GM12864 (cell line): ENCODE measurements at regions not wholly inside any gene's neighbourhood (a gene's known extent, or its start where the extent isn't known, plus 50 kb on each side); places are given as distances from the start of the nearest gene placed in this dataset.

Experiments
- DNase-seq: peaks from one replicate; pipeline ENCODE4 v3.0.0-alpha.2; 2011; ENCODE audit warnings: low read depth
- H3K4me3 ChIP-seq: 2 replicates; pipeline ENCODE4 v1.5.1; 2011; ENCODE audit warnings: mild to moderate bottlenecking, low read depth, low read length, control low read depth
- TF ChIP-seq, protein P1 (sequence below): IDR thresholded peaks from 2 replicates; pipeline ENCODE4 v1.5.1; 2011; ENCODE audit warnings: low read depth, mild to moderate bottlenecking, moderate library complexity, low read length, control low read depth, inconsistent platforms; ENCODE audit errors: missing control alignments

DNA sequence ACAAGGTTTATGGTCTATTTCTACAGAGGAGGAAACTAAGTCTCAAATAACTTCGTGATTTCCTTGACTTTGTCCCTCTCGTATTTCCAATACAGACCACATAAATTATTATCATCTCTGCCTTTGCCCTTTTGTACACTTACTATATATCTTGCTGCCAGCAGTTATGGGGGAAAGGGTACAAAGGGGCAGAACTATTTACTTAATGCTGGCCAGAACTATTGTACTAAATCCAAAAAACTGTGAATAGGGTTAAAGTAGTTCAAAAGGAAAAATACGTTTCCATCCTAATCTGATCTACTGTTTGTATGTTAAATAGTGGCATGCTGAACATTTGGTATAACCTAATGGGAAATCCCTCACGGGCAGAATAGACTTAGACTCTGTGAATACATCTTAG is 537.3 kb upstream of the SEMA6D start:
- TF ChIP-seq, protein P1, sequence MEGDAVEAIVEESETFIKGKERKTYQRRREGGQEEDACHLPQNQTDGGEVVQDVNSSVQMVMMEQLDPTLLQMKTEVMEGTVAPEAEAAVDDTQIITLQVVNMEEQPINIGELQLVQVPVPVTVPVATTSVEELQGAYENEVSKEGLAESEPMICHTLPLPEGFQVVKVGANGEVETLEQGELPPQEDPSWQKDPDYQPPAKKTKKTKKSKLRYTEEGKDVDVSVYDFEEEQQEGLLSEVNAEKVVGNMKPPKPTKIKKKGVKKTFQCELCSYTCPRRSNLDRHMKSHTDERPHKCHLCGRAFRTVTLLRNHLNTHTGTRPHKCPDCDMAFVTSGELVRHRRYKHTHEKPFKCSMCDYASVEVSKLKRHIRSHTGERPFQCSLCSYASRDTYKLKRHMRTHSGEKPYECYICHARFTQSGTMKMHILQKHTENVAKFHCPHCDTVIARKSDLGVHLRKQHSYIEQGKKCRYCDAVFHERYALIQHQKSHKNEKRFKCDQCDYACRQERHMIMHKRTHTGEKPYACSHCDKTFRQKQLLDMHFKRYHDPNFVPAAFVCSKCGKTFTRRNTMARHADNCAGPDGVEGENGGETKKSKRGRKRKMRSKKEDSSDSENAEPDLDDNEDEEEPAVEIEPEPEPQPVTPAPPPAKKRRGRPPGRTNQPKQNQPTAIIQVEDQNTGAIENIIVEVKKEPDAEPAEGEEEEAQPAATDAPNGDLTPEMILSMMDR = no peak
- H3K4me3 ChIP-seq = no peak overlapping the region
- no peak for DNase-seq

DNA sequence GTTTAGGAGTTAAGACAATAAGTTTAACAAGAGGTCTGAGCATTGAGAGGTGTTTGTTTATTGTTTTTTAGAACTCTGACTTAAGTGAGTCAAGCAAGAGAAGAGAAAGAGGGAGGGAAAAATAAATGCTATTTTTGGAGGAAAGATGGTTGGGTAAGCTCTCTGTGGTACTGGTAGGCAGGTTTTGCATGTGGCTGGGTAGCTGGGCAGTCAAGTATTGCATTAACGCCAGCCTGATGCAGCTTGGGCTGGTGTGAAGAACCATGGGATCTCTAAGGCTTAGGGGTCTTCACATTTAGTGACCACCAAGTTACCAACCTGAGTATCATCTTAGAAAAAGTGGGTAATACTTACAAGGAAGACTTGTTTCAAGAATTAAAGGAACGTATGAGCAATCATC is 534.5 kb upstream of the SEMA6D start:
- no peak overlapping the region for H3K4me3 ChIP-seq
- TF ChIP-seq, protein P1 = no peak
- no peak for DNase-seq

DNA sequence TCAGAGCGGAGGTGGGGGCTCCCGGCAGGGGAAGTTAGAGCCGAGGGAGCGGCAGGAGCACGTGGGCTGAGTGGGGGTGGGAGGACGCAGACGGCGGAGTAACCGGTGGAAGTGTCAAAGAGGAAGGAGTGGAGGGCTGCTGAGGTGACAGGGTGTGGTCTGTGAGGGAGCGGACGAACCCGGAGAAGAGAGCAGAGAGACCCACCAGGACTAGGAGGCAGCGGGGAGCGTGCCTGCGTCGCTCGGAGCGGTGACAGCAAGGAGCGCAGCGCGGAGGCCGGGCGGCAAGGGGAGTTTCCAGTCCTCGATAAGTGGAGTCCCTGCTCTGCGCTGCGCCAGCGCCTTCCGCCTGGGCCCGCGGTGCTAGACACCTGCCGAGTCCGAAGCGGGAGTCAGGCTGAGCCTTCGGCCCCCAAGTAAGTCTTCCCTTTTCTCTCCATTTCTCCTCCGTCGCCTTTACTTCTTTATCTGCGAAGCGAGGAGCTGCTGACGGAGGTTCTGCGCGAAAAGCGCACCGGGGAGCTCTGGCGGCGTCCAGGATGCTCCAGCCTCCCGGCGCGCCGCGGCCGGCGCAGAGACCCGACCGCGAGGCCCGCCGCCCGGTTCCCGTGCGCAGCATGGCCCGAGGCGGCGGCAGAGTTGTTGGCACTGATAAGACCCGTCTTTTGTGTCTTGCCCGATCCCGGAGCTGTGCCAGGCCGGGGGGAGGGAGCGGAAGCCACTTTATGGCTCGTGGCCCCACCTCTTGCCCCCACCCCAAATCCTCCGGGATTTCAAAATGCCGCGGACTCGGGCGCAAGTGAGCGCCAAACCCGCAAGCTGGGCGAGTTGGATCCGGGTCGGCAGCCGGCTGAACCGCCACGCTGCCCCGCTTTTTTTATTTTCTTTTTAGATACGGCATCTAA is 533.0 kb upstream of the SEMA6D start:
- DNase-seq = no peak
- TF ChIP-seq, protein P1 = no peak
- H3K4me3 ChIP-seq = no peak overlapping the region; the same call in 1 of the 2 replicates

DNA sequence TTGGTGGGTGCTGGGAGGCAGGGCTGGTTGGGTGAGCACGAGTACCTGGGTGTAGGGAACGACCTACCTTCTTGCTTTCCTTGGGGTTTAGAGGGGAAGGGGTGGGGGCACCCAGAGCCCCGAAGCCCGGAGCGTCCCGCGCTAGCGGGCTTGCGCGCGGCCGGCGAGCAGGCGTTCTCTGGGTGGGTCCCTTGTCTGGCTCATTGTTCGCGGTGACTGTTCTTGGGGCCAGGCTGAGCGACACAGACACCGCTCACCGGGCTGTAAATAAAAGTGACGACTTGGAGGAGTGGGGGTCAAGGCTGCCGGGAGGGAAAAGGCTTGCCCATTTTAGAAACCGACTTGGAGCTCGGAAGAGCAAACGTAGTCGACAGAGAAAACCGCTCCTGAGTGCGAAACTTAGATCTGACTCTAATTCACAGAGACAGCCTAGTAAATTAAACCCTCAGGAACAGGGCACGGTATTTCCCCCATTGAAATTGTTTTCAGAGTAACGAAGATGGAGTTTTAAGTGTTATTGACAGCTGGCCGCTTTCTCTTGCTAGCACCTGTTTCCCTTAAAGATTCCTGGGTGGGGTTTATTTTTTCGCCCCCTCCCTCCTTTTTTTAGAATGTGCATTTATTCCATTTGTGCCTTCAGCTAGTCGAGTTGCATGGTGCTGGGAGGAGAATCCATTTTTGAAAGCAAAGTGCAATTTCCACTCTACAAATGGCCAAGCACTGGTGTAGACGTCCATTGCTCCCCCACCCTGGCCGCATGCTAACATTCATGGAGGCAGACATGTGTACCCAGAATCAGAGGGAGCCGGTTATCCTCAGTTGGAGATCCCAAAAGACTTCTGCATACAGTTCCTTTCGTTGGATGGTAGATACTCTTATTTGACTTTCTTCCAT is 532.1 kb upstream of the SEMA6D start:
- H3K4me3 ChIP-seq = no peak overlapping the region; the same call in 1 of the 2 replicates
- TF ChIP-seq, protein P1 = no peak
- DNase-seq = no peak

DNA sequence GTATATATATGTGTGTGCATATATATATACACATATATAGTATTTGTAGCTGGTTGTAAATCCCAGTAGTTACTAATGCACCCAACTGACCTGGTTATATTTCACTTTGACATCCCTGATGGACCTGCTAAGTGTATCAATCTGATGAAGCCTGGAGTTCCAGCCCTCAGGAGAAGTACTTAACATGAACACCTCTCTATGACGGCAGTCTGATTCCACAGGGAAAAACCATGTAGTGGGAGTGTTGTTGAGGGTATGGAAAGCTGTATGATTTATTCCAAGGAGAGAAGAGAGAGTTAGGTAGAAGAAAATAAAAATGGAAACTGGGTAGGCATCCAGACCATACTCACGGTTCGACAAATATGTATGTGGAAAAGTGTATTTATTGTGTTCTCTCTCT is 531.2 kb upstream of the SEMA6D start:
- no peak overlapping the region for H3K4me3 ChIP-seq
- TF ChIP-seq, protein P1 = no peak
- no peak for DNase-seq

DNA sequence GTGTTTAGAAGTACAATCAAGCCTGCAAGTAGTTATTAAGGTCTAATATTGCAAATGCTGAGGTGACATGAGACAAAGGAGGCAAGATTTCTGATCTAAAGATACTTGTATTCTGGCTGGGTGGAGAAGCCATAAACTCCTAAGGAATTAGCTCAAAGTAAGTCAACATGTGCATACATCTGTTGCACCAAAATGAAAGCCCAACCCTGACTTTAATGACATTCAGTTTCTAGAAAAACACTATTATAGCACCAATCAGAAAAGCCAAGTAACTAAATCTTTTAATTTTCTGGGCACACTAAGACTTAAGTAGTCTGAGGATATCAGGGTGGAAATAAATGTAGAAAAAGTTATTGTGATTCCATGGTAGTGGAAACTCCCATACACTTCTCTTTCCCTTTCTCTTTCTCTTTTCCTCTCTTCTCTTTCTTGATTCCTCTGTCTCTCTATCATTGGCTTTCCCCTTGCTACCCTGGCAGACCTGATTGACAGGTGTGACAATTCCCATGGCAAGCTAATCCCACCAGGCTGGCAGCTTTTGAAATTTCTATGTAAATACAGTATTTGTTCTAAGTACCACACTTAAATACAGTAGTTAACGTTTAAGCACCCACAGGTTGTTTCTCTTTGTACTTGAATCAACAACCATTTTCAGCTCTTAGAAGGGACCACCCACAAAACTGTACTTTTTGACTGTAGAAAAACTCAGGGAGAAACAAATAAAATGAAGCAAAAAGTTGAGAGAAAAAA is 528.4 kb upstream of the SEMA6D start:
- no peak overlapping the region for H3K4me3 ChIP-seq
- DNase-seq = no peak
- TF ChIP-seq, protein P1 = no peak
